ENCODE measurements at regions not wholly inside any gene's neighbourhood (a gene's known extent, or its start where the extent isn't known, plus 50 kb on each side); places are given as distances from the start of the nearest gene placed in this dataset.
A peak's percentile ranks its signal among the peaks of the same experiment; 100 is the strongest.

DNA sequence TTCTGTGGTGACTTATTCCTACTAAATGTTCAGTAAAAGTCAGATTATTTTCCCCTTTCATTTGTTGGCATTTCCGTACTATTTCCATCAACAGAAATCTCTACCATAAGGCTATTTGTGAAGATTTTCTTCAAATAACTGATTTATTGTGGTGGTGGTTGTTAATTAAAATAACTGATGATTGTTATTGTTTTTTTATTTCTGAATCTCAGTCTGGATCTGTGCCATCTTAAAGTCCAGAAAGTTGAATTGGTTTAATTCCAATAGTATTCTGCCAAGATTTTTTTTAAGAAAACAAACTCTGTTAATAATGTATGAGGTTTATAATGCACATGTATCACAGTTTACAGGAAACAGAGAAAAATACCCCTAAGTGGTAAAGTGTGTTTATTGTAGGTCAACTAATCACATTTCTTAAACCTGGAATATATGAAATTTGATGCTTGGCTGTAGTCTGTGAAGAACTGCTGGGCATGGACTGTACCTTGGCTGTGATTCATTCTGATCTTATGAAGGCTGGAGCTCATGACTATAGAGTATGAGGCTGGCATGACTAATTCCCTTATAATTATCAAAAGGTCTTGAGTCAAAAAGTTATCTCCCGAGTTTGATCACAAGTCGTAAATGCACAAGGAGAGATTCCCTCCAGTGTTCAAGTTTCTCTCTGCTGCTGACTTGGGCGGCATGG, 134.2 kb upstream of the RND3 start:
- H3K4me1 ChIP-seq (ENCODE audit: control insufficient read depth, insufficient read depth, low read length), result peaks cover 55% of the 10 kb centered on the region

DNA sequence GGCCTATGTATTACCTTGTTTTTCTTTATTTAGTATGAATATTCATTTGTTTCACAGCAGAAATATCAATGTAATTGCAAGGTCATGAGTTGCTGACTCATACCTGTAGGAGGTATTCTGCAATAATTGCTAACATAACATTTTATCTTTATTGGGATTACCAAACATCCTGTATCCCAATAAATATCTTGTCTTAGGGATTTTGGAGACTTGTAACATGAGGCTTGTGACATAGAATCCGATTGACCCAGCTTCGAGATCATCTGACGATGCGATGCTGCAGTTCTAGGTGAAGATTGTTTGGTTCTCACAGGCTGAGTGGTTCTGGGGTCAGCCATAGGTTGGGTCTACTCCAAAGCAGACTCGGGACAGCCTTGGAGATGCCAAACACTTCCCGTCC, 133.4 kb upstream of the RND3 start:
- H3K9ac ChIP-seq (ENCODE audit: low read length), result peak overlapping the region; percentile 55
- H3K4me3 ChIP-seq (ENCODE audit: low read length), result no peak overlapping the region
- no peaks in the 10 kb centered on the region for H3K27me3 ChIP-seq (replicated peaks; ENCODE audit: control insufficient read depth, insufficient read depth, low read length)
- H3K36me3 ChIP-seq (ENCODE audit: control insufficient read depth, insufficient read depth, low read length, severe bottlenecking), result no peaks in the 10 kb centered on the region
- no peaks in the 10 kb centered on the region for H3K9me3 ChIP-seq (ENCODE audit: control insufficient read depth, low read length)
- peak; percentile 42 for DNase-seq (ENCODE audit: low read depth)
- H3K4me1 ChIP-seq (ENCODE audit: control insufficient read depth, insufficient read depth, low read length), result peaks cover 52% of the 10 kb centered on the region

More for the DNA sequence above, 134.2 kb upstream of the RND3 start:
- no peaks in the 10 kb centered on the region for H3K9me3 ChIP-seq (ENCODE audit: control insufficient read depth, low read length)
- no peak overlapping the region for H3K4me3 ChIP-seq (ENCODE audit: low read length)
- no peaks in the 10 kb centered on the region for H3K27me3 ChIP-seq (replicated peaks; ENCODE audit: control insufficient read depth, insufficient read depth, low read length)
- DNase-seq (ENCODE audit: low read depth), result peak; percentile 80
- H3K9ac ChIP-seq (ENCODE audit: low read length), result peak overlapping the region; percentile 55
- no peaks in the 10 kb centered on the region for H3K36me3 ChIP-seq (ENCODE audit: control insufficient read depth, insufficient read depth, low read length, severe bottlenecking)

DNA sequence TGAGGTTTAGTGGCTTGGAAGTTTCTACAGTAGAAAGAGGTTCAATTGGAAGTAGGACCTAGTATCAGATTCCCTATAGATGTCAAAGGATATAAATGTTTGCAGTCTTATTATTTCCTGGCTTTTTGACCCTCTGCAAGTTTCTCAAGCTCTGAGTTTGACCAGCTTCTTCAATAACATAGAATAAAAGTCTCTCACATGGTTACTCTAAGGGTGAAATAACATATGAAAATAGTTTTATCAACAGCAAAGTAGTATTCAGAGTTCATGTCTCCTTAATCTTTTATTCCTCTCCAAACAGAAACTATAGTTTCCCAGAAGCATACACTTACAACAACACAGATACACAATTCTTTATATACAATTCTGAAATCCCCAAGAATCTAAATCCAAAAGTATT, 132.9 kb upstream of the RND3 start:
- Histone ChIP-seq H3K27me3 (replicated peaks; ENCODE audit: control insufficient read depth, insufficient read depth, low read length) (no peaks in the 10 kb centered on the region), H3K9ac (ENCODE audit: low read length) (peak overlapping the region; percentile 55), H3K36me3 (ENCODE audit: control insufficient read depth, insufficient read depth, low read length, severe bottlenecking) (no peaks in the 10 kb centered on the region), H3K9me3 (ENCODE audit: control insufficient read depth, low read length) (no peaks in the 10 kb centered on the region), H3K4me3 (ENCODE audit: low read length) (peak overlapping the region; percentile 58), H3K4me1 (ENCODE audit: control insufficient read depth, insufficient read depth, low read length) (peaks cover 52% of the 10 kb centered on the region)
- DNase-seq (ENCODE audit: low read depth), result peak; percentile 46

DNA sequence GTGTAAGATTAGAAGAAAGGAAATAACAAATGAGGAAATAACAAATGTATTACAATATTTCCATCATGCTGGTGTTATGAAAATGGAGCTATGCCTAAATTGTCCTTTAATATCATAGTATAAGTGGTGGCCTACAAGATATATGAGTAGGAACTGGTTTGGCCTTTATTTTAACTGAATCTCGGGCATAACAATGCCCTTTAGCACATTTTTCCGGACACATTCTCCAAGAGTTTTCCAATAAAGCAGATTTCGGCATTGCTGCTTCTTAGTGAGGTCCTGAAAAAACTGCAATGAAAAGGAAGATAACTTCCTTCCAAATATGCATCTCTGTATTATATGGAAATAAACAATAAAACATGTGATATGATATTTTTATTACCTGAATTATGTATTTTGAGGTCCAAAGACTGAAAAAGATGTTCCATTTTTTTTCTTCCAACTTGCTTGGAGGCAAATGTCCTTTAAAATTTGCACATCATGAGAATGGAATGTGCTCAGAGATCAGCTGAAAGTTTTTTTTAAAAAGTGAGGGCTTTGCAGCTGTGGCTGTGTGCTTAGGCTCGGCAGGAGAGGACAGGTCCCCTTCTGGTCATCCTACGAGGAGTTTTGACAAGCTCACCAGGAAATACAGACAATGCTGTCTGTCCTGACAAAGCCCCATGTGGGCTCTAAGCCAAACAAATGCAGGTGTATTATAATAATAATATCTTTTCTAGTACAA, 132.3 kb upstream of the RND3 start:
- Histone ChIP-seq H3K27me3 (replicated peaks; ENCODE audit: control insufficient read depth, insufficient read depth, low read length) (no peaks in the 10 kb centered on the region), H3K4me1 (ENCODE audit: control insufficient read depth, insufficient read depth, low read length) (peaks cover 52% of the 10 kb centered on the region), H3K9me3 (ENCODE audit: control insufficient read depth, low read length) (no peaks in the 10 kb centered on the region), H3K36me3 (ENCODE audit: control insufficient read depth, insufficient read depth, low read length, severe bottlenecking) (no peaks in the 10 kb centered on the region), H3K9ac (ENCODE audit: low read length) (peak overlapping the region; percentile 55), H3K4me3 (ENCODE audit: low read length) (peak overlapping the region; percentile 58)
- peak; percentile 87 for DNase-seq (ENCODE audit: low read depth)

DNA sequence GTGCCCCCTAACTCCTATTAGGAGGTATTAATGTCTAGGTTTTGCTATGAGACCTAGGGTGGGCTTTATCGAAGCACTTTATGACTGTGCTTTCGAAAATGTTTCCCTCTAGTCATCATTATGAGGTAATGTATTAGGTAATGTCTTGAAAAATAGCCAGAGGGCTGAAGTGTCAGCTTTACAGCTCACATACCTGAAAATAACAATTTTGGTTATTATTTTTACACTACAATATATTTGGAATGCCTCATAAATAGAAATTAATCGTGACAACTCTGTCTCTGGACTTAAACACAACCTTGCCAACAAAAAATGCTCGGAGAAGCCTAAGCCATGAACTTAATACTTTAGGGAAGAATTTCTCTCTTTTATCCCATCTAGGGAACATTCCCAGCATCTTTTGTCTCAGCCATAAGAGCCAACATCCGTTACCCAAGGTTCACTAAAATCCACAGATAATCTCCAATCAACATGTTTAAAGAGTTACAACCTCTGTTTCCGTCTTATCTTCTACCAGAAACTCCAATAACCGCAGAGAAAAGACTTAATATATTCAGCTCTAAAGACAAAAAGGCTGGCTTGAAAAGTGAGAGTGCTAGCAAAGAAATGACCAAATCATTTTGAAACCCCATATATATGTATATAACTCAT, 130.9 kb upstream of the RND3 start:
- peaks cover 55% of the 10 kb centered on the region for H3K4me1 ChIP-seq (ENCODE audit: control insufficient read depth, insufficient read depth, low read length)
- no peak overlapping the region for H3K9ac ChIP-seq (ENCODE audit: low read length)
- H3K9me3 ChIP-seq (ENCODE audit: control insufficient read depth, low read length), result no peaks in the 10 kb centered on the region
- no peaks in the 10 kb centered on the region for H3K36me3 ChIP-seq (ENCODE audit: control insufficient read depth, insufficient read depth, low read length, severe bottlenecking)
- no peaks in the 10 kb centered on the region for H3K27me3 ChIP-seq (replicated peaks; ENCODE audit: control insufficient read depth, insufficient read depth, low read length)
- no peak for DNase-seq (ENCODE audit: low read depth)
- H3K4me3 ChIP-seq (ENCODE audit: low read length), result no peak overlapping the region

DNA sequence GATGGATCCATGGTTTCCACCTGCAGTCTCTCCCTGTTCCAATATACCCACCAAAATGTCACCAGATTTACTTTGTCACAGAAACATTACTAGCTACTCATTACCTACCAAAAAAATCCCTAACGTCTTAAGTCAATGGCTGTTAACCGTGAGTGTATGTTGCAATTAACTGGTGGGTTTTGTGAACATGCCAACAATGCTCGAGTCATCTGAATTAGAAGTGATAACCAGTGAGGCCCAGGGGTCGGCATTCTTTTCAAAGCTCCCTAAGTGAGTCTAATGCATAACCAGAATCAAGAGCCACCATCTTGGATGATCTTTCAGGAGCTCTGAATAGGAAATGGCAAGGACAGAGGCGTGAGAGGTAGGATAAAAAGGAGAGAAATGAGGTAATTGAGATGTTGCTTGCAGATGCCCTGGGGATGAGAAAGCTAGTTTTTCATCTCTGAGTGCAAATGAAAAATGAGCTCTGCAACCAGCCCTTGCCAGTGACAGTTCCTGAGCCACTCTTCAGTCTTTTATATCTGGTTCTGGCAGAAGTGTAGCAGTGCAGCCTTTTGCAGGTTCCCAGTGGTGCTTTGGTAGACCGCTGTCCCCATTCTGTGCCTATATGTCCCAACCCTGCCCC, 130.0 kb upstream of the RND3 start:
- DNase-seq (ENCODE audit: low read depth), result no peak
- no peaks in the 10 kb centered on the region for H3K36me3 ChIP-seq (ENCODE audit: control insufficient read depth, insufficient read depth, low read length, severe bottlenecking)
- H3K4me1 ChIP-seq (ENCODE audit: control insufficient read depth, insufficient read depth, low read length), result peaks cover 58% of the 10 kb centered on the region
- H3K27me3 ChIP-seq (replicated peaks; ENCODE audit: control insufficient read depth, insufficient read depth, low read length), result no peaks in the 10 kb centered on the region
- H3K9me3 ChIP-seq (ENCODE audit: control insufficient read depth, low read length), result no peaks in the 10 kb centered on the region
- no peak overlapping the region for H3K4me3 ChIP-seq (ENCODE audit: low read length)
- no peak overlapping the region for H3K9ac ChIP-seq (ENCODE audit: low read length)

DNA sequence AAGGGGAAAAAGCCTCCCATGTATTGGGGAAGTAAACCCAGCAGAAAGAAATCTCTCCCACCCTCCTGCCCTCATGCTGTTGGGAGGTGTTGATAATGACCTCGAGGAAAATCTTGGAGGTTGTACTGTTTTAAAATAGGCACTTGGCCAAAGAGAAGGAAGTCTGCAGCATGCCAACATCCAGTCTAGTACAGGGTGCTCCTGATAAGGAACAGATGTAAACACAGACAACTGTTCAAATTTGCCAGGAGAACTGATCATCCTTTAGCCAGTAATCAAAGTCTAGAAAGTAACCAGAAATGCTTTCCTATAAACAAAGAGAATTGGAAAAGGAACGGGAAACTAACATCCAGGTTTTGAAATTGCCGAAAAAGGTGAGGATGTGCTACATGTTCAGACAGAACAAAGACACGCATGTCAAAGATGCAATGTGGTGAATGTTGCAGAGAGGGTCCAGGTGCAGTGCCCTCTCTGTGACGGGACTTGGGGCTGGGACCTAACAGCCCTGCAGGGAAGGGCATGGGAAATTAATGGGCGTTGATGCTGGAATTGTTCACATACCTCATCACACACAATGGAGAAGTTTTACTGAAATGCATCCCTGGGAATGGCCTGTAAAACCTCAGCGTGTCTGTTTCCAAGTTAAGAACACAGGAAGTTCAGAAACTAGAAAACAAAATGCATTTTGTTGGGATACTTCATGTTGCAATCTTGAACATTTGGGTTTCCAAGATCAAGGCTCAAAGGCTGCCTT, 125.7 kb upstream of the RND3 start:
- peak; percentile 42 for DNase-seq (ENCODE audit: low read depth)
- Histone ChIP-seq H3K4me1 (ENCODE audit: control insufficient read depth, insufficient read depth, low read length) (peaks cover 38% of the 10 kb centered on the region), H3K4me3 (ENCODE audit: low read length) (no peak overlapping the region)

DNA sequence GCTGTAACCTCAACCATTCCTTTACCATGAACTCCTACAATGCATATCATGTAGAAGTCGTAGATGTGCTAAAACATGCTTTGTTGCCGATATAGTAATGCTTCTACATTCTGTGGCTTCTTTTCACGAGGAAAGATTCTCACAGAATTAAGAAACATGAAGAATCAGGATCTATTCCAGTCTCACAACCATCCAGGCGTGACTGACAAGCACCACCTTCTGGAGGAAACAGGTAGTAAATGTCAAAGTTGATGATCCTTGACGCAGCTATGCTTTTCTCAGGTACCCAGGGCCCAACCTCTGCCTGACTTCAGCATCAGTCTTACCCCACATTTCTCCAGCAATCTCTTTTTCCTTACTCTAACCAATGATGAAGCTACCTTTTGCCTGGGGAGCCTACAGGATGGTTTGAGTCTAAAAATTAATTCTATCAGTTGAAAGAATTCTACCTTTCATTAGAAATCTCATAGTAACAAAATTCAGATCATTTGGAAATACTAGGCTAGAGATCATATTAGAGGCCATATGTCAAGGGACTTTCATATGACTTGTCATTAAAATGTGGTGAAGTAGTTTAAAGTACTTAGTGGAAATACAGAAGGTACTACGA, 123.3 kb upstream of the RND3 start:
- Histone ChIP-seq H3K9ac (ENCODE audit: low read length) (peak overlapping the region; percentile 0), H3K4me1 (ENCODE audit: control insufficient read depth, insufficient read depth, low read length) (peaks cover 48% of the 10 kb centered on the region), H3K9me3 (ENCODE audit: control insufficient read depth, low read length) (no peaks in the 10 kb centered on the region), H3K27me3 (replicated peaks; ENCODE audit: control insufficient read depth, insufficient read depth, low read length) (no peaks in the 10 kb centered on the region), H3K4me3 (ENCODE audit: low read length) (no peak overlapping the region), H3K36me3 (ENCODE audit: control insufficient read depth, insufficient read depth, low read length, severe bottlenecking) (no peaks in the 10 kb centered on the region)
- no peak for DNase-seq (ENCODE audit: low read depth)

More for the DNA sequence above, 125.7 kb upstream of the RND3 start:
- Histone ChIP-seq H3K9me3 (ENCODE audit: control insufficient read depth, low read length) (no peaks in the 10 kb centered on the region), H3K27me3 (replicated peaks; ENCODE audit: control insufficient read depth, insufficient read depth, low read length) (no peaks in the 10 kb centered on the region), H3K9ac (ENCODE audit: low read length) (no peak overlapping the region), H3K36me3 (ENCODE audit: control insufficient read depth, insufficient read depth, low read length, severe bottlenecking) (no peaks in the 10 kb centered on the region)

DNA sequence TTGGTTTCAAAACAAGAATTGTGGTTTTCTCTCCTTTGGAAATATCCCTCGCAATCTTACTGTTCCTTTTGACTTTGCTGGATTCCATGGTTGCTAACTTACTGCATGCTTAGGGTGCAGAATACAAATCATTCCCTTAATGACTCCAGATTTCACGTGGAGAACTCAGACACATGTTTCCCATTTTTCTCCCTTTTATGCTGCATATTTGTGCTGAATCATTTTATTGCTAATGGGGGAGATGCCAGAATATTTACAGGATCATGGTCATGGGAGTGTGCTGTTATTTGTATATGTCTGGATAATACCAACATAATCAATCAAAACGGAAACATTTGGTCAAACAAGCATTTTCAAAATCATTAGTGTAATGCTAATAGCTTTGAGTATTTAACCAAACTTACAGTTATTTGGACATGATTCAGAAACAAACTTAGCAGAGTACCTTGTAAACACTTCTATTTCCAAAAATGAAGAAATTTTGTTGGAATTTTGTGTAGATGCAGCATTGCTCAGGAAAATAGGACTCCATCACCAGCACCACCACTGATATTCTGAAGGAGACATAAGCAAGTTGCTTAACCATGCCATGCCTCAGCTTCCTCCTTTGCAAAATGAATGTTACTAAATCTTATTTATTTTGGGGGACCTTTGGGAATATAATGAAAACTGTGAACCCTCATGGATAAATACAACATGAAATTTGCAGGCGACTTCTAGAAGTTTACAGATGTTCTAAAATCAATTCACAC, 122.5 kb upstream of the RND3 start:
- H3K9me3 ChIP-seq (ENCODE audit: control insufficient read depth, low read length), result no peaks in the 10 kb centered on the region
- H3K4me1 ChIP-seq (ENCODE audit: control insufficient read depth, insufficient read depth, low read length), result peaks cover 48% of the 10 kb centered on the region
- H3K36me3 ChIP-seq (ENCODE audit: control insufficient read depth, insufficient read depth, low read length, severe bottlenecking), result no peaks in the 10 kb centered on the region
- H3K27me3 ChIP-seq (replicated peaks; ENCODE audit: control insufficient read depth, insufficient read depth, low read length), result no peaks in the 10 kb centered on the region
- H3K4me3 ChIP-seq (ENCODE audit: low read length), result peak overlapping the region; percentile 42
- H3K9ac ChIP-seq (ENCODE audit: low read length), result peak overlapping the region; percentile 64
- peak; percentile 72 for DNase-seq (ENCODE audit: low read depth)

DNA sequence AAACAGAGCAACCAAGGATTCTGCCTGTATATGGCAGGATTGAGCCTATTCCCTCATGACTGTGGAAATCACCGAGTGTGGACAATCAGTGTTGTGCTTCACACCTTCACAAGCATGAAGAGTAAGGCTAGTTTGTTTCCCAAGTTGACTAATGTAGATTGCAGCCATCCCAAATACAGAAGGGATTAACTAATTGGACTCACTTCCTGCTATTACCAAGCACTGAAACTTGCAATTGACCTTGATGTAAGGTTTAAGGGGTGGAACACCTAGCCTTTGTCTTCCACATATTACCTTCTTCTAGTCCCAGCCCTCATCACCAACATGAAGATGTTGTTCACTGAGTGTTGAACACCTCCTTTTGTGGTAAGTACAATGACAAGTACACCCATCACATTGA, 120.9 kb upstream of the RND3 start:
- Histone ChIP-seq H3K9me3 (ENCODE audit: control insufficient read depth, low read length) (no peaks in the 10 kb centered on the region), H3K9ac (ENCODE audit: low read length) (no peak overlapping the region), H3K4me3 (ENCODE audit: low read length) (no peak overlapping the region), H3K4me1 (ENCODE audit: control insufficient read depth, insufficient read depth, low read length) (peaks cover 45% of the 10 kb centered on the region), H3K36me3 (ENCODE audit: control insufficient read depth, insufficient read depth, low read length, severe bottlenecking) (no peaks in the 10 kb centered on the region), H3K27me3 (replicated peaks; ENCODE audit: control insufficient read depth, insufficient read depth, low read length) (no peaks in the 10 kb centered on the region)
- no peak for DNase-seq (ENCODE audit: low read depth)
